GM12873 (cell line): ENCODE measurements at regions not wholly inside any gene's neighbourhood (a gene's known extent, or its start where the extent isn't known, plus 50 kb on each side); places are given as distances from the start of the nearest gene placed in this dataset.

ENCODE experiments used
- CTCF ChIP-seq: IDR thresholded peaks from 2 replicates; pipeline ENCODE4 v1.5.1; 2012; ENCODE audit warnings: low read depth, mild to moderate bottlenecking, moderate library complexity, low read length, control low read depth; ENCODE audit not compliant: insufficient read depth; ENCODE audit errors: missing control alignments

DNA sequence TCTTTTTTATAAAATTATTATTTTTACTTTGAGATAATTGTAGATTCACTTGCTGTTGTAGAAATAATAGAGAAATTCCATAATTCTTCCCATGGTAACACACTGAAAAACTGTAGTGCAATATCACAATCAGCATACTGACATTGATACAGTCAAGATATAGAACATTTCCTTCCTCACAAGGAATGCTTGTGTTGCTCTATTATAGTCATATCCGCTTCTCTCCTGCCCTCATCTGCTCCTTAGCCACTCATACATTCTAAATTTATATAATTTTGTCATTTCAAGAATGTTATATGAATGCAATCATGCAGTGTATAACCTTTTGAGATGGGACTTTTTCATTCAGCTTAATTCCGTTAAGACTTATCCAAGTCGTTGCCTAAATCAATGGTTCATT, 320.2 kb downstream of the BARHL2 start:
- no peak for TF ChIP-seq CTCF

GRCh38 chr1:90394247-90394646, 322.9 kb downstream of the BARHL2 start:
- TF ChIP-seq CTCF: no peak

DNA sequence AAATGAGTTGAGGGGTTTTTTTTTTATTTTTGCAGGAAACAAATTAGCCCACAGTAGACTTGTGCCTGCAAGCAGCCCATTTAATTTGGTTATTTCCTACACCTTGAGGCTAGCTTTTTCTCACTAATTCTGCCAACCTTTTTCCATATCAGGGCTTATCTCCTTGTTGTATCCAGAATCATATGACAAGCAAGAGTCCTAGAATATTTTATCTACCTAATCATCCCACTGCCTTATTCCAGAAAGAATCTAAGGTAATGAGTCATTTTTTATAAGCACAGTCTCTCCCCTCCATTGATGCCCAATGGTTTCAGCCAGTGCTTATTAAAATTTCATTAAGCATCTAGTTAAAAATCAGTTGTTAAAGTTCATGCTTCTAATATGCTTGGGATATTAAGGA, 324.1 kb downstream of the BARHL2 start:
- no peak for TF ChIP-seq CTCF

DNA sequence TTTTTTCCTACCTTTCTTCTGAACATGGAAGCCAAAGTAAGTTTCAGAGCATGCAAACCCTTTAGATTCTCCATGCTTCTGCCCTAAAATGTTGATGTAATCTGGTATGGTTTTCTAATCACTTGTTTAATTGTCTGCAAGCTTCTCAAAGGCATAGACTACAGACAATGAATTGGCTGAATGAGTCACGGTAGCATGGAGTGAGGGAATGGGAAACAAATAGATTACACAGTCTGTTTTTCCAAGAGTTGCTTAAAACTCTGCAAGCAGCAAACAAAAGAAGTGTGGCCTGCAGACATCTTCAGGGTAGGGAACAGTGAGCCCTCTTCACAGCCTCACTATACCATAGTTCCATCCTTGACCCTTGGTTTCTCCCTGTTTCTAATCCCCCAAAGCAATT, 326.0 kb downstream of the BARHL2 start:
- TF ChIP-seq CTCF: no peak

GRCh38 chr1:90387805-90388204, 329.3 kb downstream of the BARHL2 start:
- no peak for TF ChIP-seq CTCF

- no peak for TF ChIP-seq CTCF
These were observed 330.0 kb downstream of the BARHL2 start for GRCh38 chr1:90386899-90387720.

- no peak for TF ChIP-seq CTCF
These were observed 332.9 kb downstream of the BARHL2 start for GRCh38 chr1:90384193-90384592.
